Ovary (tissue), 3 donors: ENCODE measurements at regions not wholly inside any gene's neighbourhood (a gene's known extent, or its start where the extent isn't known, plus 50 kb on each side); places are given as distances from the start of the nearest gene placed in this dataset.

ENCODE experiments used
- EP300 ChIP-seq: sonication (generic); formaldehyde crosslinking; IDR thresholded peaks from one replicate; pipeline ENCODE4 v1.6.1; 2017; ENCODE audit warnings: antibody characterized with exemption
- POLR2A ChIP-seq: fragments of 450-650 bp; IDR thresholded peaks from one replicate; pipeline ENCODE4 v1.6.1; 2017; ENCODE audit warnings: antibody characterized with exemption, mild to moderate bottlenecking, moderate library complexity
- TF ChIP-seq, protein P1 (sequence below), 3 donors: fragments of 450-650 bp in 2 of 3; fragments of 200-600 bp in 1 of 3; IDR thresholded peaks; one replicate each; pipeline versions ENCODE4 v1.5.1 to v1.8.0; 2016 to 2022; ENCODE audit warnings: antibody characterized with exemption in 3 of 3, mild to moderate bottlenecking in 1 of 3
- donor health status: DM: no; HTN: no; CAD: no.

GRCh38 chr14:51356381-51356780 lies 116.3 kb downstream of the TMX1 start:
- TF ChIP-seq EP300, result no peak
- TF ChIP-seq, protein P1, sequence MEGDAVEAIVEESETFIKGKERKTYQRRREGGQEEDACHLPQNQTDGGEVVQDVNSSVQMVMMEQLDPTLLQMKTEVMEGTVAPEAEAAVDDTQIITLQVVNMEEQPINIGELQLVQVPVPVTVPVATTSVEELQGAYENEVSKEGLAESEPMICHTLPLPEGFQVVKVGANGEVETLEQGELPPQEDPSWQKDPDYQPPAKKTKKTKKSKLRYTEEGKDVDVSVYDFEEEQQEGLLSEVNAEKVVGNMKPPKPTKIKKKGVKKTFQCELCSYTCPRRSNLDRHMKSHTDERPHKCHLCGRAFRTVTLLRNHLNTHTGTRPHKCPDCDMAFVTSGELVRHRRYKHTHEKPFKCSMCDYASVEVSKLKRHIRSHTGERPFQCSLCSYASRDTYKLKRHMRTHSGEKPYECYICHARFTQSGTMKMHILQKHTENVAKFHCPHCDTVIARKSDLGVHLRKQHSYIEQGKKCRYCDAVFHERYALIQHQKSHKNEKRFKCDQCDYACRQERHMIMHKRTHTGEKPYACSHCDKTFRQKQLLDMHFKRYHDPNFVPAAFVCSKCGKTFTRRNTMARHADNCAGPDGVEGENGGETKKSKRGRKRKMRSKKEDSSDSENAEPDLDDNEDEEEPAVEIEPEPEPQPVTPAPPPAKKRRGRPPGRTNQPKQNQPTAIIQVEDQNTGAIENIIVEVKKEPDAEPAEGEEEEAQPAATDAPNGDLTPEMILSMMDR (IDR thresholded peaks at IDR 0.05), result no peak
- TF ChIP-seq POLR2A, result no peak
